Gastroesophageal sphincter (tissue), 4 donors: ENCODE measurements at regions not wholly inside any gene's neighbourhood (a gene's known extent, or its start where the extent isn't known, plus 50 kb on each side); places are given as distances from the start of the nearest gene placed in this dataset.
"Not testable (repeated sequence)": the region's sequence is repeated elsewhere in the genome, so short reads cannot be mapped to it uniquely, and the experiment has no call there.

Source experiments
- ATAC-seq: fragments of 150-250 bp; one replicate; pipeline ENCODE4 v1.9.1; 2016; ENCODE audit warnings: mild to moderate bottlenecking, moderate library complexity
- H3K27ac ChIP-seq, 4 donors: fragments of 200-600 bp; sonication (generic) in 3 of 4; 1 replicate in 3 of 4; 2 replicates in 1 of 4; pipeline ENCODE4 v1.5.1; 2016 to 2019
- H3K27me3 ChIP-seq: fragments of 200-600 bp; sonication (generic); one replicate; pipeline ENCODE4 v1.5.1; 2019
- H3K36me3 ChIP-seq, 2 donors: fragments of 200-600 bp; sonication (generic); one replicate each; pipeline ENCODE4 v1.5.1; 2019; ENCODE audit warnings: control low read depth in 1 of 2
- H3K4me1 ChIP-seq, 3 donors: fragments of 200-600 bp; sonication (generic); 1 replicate in 2 of 3; 2 replicates in 1 of 3; pipeline ENCODE4 v1.5.1; 2016 to 2019; ENCODE audit warnings: control low read depth in 2 of 3
- H3K4me3 ChIP-seq, 2 donors: fragments of 200-600 bp; sonication (generic); one replicate each; pipeline ENCODE4 v1.5.1; 2019; ENCODE audit warnings: mild to moderate bottlenecking in 1 of 2, moderate library complexity in 1 of 2
- H3K9me3 ChIP-seq, 3 donors: fragments of 200-600 bp; sonication (generic); one replicate each; pipeline ENCODE4 v1.5.1; 2017 to 2019; ENCODE audit warnings: control low read depth in 2 of 3
- CTCF ChIP-seq, 4 experiments: fragments of 200-600 bp in 2 of 4; fragments of 450-650 bp in 2 of 4; sonication (generic) in 1 of 4; IDR thresholded peaks; one replicate each; pipeline ENCODE4 v1.5.1; 2017 to 2019; ENCODE audit warnings: antibody characterized with exemption in 4 of 4, mild to moderate bottlenecking in 2 of 4, moderate library complexity in 2 of 4
- EP300 ChIP-seq: sonication (generic); formaldehyde crosslinking; IDR thresholded peaks from one replicate; pipeline ENCODE4 v1.6.1; 2017; ENCODE audit warnings: antibody characterized with exemption, mild to moderate bottlenecking
- POLR2A ChIP-seq, 2 donors: fragments of 450-650 bp; IDR thresholded peaks; one replicate each; pipeline ENCODE4 v1.6.1; 2017; ENCODE audit warnings: antibody characterized with exemption in 2 of 2, mild to moderate bottlenecking in 2 of 2, moderate library complexity in 1 of 2
- POLR2AphosphoS5 ChIP-seq: sonication (generic); formaldehyde crosslinking; IDR thresholded peaks from one replicate; pipeline ENCODE4 v1.6.1; 2017; ENCODE audit warnings: antibody characterized with exemption
- WGBS, 2 donors: methylation state at CpG; one replicate each; pipeline ENCODE4 v1.1.5; 2018; ENCODE audit warnings: low coverage in 1 of 2; 5-methylcytosine and 5-hydroxymethylcytosine counted together

GRCh38 chrX:94288325-94288724 is 614.3 kb downstream of the FAM133A start:
- Histone ChIP-seq H3K4me3 (no peak overlapping the region), H3K36me3 (no peaks in the 10 kb centered on the region), H3K27me3 (no peaks in the 10 kb centered on the region), H3K4me1 (no peaks in the 10 kb centered on the region), H3K27ac (no peak overlapping the region), H3K9me3 (no peaks in the 10 kb centered on the region)
- no peak for ATAC-seq
- no peak for TF ChIP-seq EP300
- TF ChIP-seq CTCF (IDR thresholded peaks at IDR 0.05) = no peak
- no peak for TF ChIP-seq POLR2AphosphoS5
- TF ChIP-seq POLR2A (IDR thresholded peaks at IDR 0.05) = no peak
- 51 to 53% methylated on average over 2 of the region's 2 CpGs for WGBS, 2 donors

GRCh38 chrX:94288972-94289371 is 615.0 kb downstream of the FAM133A start:
- no peaks in the 10 kb centered on the region for H3K36me3 ChIP-seq
- no peak overlapping the region for H3K4me3 ChIP-seq
- H3K27me3 ChIP-seq = no peaks in the 10 kb centered on the region
- 14 to 15% methylated on average over 1 of the region's 1 CpG for WGBS, 2 donors
- no peaks in the 10 kb centered on the region for H3K4me1 ChIP-seq
- no peak for TF ChIP-seq POLR2AphosphoS5
- TF ChIP-seq EP300 = no peak
- no peak overlapping the region for H3K27ac ChIP-seq
- no peaks in the 10 kb centered on the region for H3K9me3 ChIP-seq
- ATAC-seq = no peak

- no peaks in the 10 kb centered on the region for H3K36me3 ChIP-seq
- no peak for TF ChIP-seq EP300
- no peak overlapping the region for H3K4me3 ChIP-seq
- H3K4me1 ChIP-seq = no peaks in the 10 kb centered on the region
- H3K27me3 ChIP-seq = no peaks in the 10 kb centered on the region
- H3K9me3 ChIP-seq = no peaks in the 10 kb centered on the region
- ATAC-seq = no peak
- no peak overlapping the region for H3K27ac ChIP-seq
- WGBS, 2 donors = 81% methylated on average over 2 of the region's 2 CpGs; no CpG with 5 or more reads in 1 of the 2 donors
Measured at GRCh38 chrX:94302446-94302845, 628.4 kb downstream of the FAM133A start.

- no peaks in the 10 kb centered on the region for H3K4me1 ChIP-seq
- H3K4me3 ChIP-seq = no peak overlapping the region
- TF ChIP-seq POLR2A (IDR thresholded peaks at IDR 0.05) = no peak
- no peak for TF ChIP-seq POLR2AphosphoS5
- no peak for TF ChIP-seq EP300
- no peak for TF ChIP-seq CTCF (IDR thresholded peaks at IDR 0.05)
- H3K9me3 ChIP-seq = no peaks in the 10 kb centered on the region
- 67 to 89% methylated on average over 1 of the region's 1 CpG for WGBS, 2 donors
- H3K36me3 ChIP-seq = no peaks in the 10 kb centered on the region
- H3K27ac ChIP-seq = no peak overlapping the region
- no peaks in the 10 kb centered on the region for H3K27me3 ChIP-seq
- ATAC-seq = no peak
Measured at GRCh38 chrX:94329182-94329581, 655.2 kb downstream of the FAM133A start.

GRCh38 chrX:94341730-94342129 is 667.7 kb downstream of the FAM133A start:
- not testable (repeated sequence) for H3K4me1 ChIP-seq, H3K9me3 ChIP-seq, H3K27ac ChIP-seq, ATAC-seq, H3K27me3 ChIP-seq, H3K36me3 ChIP-seq, H3K4me3 ChIP-seq
- 86% methylated on average over 5 to 7 of the region's 7 CpGs for WGBS, 2 donors

- ATAC-seq = no peak
- H3K36me3 ChIP-seq = no peaks in the 10 kb centered on the region
- H3K4me1 ChIP-seq = no peaks in the 10 kb centered on the region
- no peaks in the 10 kb centered on the region for H3K9me3 ChIP-seq
- no peak for TF ChIP-seq POLR2A (IDR thresholded peaks at IDR 0.05)
- no peak for TF ChIP-seq POLR2AphosphoS5
- no peak for TF ChIP-seq CTCF (IDR thresholded peaks at IDR 0.05)
- TF ChIP-seq EP300 = no peak
- H3K4me3 ChIP-seq = no peak overlapping the region
- WGBS, 2 donors = 88 to 89% methylated on average over 6 to 8 of the region's 10 CpGs
- H3K27me3 ChIP-seq = no peaks in the 10 kb centered on the region
- H3K27ac ChIP-seq = no peak overlapping the region
Measured at GRCh38 chrX:94361241-94361640, 687.2 kb downstream of the FAM133A start.

GRCh38 chrX:94365736-94366135 is 691.7 kb downstream of the FAM133A start:
- no peaks in the 10 kb centered on the region for H3K27me3 ChIP-seq
- no peak overlapping the region for H3K27ac ChIP-seq
- H3K36me3 ChIP-seq = no peaks in the 10 kb centered on the region
- H3K4me3 ChIP-seq = no peak overlapping the region
- H3K9me3 ChIP-seq = no peaks in the 10 kb centered on the region
- WGBS, 2 donors = 76 to 96% methylated on average over 3 of the region's 3 CpGs
- ATAC-seq = no peak
- no peaks in the 10 kb centered on the region for H3K4me1 ChIP-seq
- TF ChIP-seq EP300 (no peak), POLR2AphosphoS5 (no peak), POLR2A (IDR thresholded peaks at IDR 0.05) (no peak), CTCF (IDR thresholded peaks at IDR 0.05) (no peak)
